GM18873 (cell line): ENCODE measurements at regions not wholly inside any gene's neighbourhood (a gene's known extent, or its start where the extent isn't known, plus 50 kb on each side); places are given as distances from the start of the nearest gene placed in this dataset.

ENCODE experiments used
- ATAC-seq: cut with Tn5 transposase; IDR thresholded peaks from one replicate; pipeline ENCODE4 v1.9.1; 2021; ENCODE audit warnings: mild to moderate bottlenecking, moderate library complexity, moderate number of reproducible peaks; ENCODE audit not compliant: unreplicated experiment, low FRiP score

GRCh38 chr6:145055567-145055966 is 679.8 kb downstream of the EPM2A start:
- no peak for ATAC-seq

DNA sequence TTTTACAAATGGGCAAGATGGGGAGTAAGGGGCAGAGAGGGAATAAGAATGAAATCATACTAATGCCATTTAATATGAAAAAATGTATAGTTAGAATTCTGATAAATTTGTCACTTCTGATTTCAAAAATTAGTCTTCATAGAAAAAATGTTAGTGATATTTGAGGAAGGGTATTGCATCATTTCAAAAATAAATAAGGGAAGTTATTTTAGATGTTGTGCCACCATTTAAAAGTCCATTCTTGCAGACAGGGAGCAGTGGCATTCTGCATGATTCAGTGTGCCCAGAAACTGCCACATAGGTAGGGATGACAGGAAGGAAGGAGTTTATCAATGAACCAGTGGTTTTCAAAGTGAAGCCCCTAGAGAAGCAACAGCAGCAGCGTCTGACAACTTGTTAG is 674.6 kb downstream of the EPM2A start:
- no peak for ATAC-seq

GRCh38 chr6:145063091-145063490 is 672.2 kb downstream of the EPM2A start:
- ATAC-seq, result no peak

DNA sequence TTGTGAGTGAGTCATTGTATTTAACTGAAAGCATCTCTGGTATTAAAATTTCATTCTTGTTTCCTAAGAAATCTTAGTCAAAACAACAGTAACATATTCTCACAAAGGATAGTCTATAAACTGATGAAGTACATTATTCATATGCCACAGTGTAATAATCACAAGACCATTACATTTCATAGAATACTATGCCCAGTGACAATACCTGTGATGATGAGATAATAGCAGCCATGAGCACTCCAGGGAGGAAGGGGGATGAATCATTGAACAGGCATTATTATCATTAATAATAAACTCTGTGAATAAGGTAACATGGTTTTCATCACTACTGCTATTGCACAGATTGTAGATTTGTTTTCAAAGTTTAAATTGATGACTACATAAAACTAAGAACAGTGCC is 667.9 kb downstream of the EPM2A start:
- no peak for ATAC-seq

DNA sequence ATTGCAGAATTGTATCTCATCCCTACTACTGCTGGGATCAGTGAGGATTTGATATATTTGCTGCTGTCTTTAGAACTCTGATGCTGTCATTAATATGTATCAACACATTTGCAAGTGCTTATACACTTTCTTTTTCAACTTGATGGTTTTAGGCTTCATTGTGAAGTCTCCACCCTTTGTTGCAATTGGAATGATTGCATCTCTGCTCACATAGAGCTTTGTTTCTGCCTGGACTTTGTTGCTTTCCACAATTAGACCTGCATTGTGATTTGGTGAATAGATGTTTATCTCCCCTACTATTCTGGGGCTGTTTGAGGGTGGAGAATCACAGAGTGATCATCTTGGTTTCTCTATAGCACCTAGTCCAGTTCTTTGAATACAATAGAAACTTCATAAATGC is 666.7 kb downstream of the EPM2A start:
- no peak for ATAC-seq

GRCh38 chr6:145069966-145070365 is 665.4 kb downstream of the EPM2A start:
- ATAC-seq, result no peak

DNA sequence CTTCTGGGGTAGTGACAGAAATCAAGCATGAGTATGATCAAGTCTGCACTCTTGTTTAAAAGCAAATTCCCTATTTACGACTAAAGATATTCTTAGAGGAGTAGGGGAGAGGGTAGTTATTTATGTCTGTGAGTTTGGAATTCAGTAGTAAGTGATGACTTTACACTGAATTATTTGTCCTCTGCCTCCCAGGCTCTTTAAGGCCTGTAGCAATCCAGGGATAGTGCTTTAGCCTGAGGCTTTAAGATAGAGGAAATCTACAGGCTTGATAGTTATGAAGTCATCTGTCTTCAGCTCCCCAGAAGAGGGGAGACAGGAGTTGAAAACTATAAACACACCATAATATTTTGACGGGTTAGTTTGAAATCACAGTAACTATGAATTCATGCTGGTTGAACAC is 664.5 kb downstream of the EPM2A start:
- ATAC-seq, result no peak

DNA sequence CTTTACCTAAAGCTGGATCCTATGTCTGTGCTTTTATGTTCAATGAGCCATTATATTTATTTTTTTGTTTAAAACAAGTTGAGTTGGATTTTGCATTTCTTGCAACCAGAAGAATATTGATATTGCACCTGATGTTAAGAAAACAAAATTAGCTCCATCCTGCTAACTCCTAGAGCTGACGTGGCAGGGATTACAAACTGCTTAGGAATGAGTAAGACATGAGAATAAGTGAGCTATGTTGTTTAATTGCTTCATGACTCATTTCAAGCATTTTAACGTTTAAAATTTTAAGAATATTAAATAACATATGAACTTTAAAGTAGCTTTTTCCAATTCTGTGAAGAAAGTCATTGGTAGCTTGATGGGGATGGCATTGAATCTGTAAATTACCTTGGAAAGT is 663.5 kb downstream of the EPM2A start:
- no peak for ATAC-seq

GRCh38 chr6:145073811-145074210 is 661.5 kb downstream of the EPM2A start:
- ATAC-seq, result no peak

DNA sequence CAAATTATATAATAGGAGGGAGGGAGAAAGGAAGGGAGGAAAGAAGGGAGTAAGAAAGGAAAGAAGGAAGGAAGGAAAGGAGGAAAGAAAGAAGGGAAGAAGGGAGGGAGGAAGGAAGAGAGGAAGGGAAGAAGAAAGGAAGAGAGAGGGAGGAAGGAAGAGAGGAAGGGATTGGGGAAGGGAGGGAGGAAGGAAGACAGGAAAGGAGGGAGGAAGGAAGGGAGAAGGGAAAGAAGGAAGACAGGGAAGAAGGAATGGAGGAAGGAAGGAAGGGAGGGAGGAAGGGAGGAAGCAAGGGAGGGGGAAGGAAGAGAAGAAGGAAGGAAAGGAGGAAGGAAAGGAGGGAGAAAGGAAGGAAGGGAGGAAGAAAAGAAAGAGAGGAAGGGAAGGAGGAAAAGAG is 660.5 kb downstream of the EPM2A start:
- no peak for ATAC-seq

DNA sequence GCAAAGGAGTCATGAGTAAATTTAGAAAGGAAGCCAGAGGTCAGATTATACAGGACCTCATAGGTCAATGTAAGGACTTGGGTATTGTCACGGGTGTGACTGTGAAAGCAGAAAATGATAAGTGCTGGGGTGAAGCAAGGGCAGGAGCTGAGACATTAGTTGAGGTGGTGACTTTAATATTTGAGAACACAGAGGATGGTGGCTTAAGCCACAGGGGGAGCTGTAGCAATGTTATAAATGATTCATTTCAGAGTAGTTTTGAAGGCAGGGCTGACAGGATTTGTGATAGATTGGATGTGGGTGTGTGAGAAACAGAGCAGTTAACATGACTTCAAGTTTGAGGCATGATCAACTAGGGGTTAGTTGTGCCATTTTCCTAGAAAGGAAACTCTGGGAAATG is 659.9 kb downstream of the EPM2A start:
- ATAC-seq, result no peak

DNA sequence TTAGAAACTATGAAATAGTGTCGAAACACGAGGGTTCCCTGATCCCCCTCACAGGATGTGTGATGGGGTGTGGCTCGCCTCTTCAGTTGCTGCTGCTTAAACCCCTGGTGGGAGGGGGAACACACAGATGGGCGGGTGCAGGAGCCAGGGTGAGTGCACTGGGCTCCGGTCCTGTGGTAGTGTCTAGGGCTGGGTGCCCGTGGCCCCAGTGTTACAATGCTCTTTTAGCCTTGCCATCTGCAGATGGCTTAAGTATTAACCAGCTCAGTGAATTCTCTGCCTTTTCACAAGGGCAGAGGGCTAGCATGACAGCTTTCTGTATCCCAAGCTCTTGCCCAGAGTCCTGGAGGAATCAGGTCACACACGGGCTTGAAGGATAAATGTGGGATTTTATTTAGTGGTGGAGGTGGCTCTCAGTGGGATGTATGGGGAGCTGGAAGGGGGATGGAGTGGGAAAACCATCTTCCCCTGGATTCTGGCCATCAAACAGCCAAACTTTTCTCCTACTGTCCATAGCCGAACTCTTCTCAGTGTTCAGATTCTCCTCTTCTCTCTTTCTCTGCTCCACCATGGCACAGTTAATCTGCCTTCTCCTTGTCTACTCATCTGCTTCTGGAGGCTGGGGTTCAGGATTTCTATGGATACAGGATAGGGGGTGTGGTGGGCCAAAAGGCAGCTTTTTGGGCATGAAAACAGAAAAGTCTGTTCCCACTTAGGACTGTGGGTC is 659.0 kb downstream of the EPM2A start:
- no peak for ATAC-seq

DNA sequence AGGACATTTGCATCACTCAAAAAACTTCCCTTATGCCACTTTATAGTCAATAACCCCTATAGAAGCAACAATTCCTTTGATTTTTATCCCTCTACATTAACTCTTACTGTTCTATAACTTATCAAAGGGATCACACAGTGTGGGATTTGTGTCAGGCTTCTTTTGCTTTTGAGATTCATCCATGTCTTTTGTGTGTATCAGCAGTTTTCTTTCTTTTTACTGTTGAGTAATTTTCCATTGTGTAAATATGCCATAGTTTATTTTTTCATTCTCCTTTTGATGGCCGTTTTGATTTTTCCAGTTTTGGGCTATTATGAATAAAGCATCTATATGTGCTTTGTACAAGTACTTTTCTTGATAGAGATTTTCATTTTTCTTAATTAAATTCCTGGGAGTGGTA is 657.9 kb downstream of the EPM2A start:
- ATAC-seq, result no peak

DNA sequence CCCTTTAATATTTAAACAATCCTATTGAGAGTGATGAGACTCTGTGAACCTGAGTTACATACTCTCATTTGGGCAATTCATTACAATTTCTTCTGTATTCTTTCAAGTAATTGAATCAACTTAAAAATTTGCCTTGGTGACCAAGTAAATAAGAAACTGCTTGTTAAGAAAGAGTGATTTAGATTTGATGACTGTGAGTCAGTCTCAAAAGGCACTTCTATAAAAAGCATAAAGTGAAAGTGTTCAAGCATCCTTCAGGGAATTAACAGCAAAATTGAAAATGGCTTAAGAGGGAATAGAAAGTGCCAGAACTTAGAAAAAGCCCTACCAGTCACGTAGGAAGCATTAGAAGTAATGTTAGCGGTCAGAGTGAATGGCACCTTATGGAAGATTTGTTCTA is 654.7 kb downstream of the EPM2A start:
- ATAC-seq, result no peak

- ATAC-seq, result no peak
These were observed 653.6 kb downstream of the EPM2A start for GRCh38 chr6:145081677-145082076.

DNA sequence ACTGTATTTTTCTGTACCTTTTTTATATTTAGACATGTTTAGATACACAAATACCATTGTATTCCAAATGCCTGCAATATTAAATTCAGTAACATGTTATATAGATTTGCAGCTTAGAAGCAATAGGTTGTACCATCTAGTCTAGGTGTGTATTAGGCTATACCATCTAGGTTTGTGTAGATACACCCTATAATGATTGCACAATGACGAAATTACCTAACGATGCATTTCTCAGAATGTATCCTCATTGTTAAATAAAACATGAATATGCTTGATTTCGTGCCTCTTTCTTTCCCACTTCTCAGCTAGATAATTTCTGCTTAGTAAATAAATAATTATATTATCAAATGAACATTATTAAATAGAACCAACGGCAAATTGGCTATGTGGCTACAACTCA is 653.0 kb downstream of the EPM2A start:
- ATAC-seq, result no peak

GRCh38 chr6:145086197-145086596 is 649.1 kb downstream of the EPM2A start:
- no peak for ATAC-seq

- no peak for ATAC-seq
These were observed 648.3 kb downstream of the EPM2A start for GRCh38 chr6:145087034-145087433.

- no peak for ATAC-seq
These were observed 644.3 kb downstream of the EPM2A start for GRCh38 chr6:145090801-145091585.

GRCh38 chr6:145091586-145092142 is 643.7 kb downstream of the EPM2A start:
- ATAC-seq, result no peak

DNA sequence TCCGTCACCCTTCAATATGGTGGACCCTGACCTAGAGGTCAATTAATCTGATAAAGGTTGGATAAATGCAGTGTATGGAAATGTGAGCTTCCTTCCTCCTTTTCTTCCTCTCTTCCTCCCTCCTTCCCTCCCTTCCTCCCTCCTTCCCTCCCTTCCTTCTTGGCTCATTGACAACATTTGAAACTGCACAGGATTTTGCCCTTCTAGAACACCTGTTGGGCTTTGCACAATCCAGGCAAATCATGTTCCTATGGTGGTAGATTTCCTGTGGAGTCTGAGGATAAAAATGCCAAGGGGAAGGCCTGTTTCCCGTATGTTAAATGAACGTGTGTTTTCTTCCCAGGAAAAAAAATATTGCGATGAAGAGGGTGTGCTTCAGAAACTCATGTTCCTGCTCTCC is 642.8 kb downstream of the EPM2A start:
- ATAC-seq, result no peak

DNA sequence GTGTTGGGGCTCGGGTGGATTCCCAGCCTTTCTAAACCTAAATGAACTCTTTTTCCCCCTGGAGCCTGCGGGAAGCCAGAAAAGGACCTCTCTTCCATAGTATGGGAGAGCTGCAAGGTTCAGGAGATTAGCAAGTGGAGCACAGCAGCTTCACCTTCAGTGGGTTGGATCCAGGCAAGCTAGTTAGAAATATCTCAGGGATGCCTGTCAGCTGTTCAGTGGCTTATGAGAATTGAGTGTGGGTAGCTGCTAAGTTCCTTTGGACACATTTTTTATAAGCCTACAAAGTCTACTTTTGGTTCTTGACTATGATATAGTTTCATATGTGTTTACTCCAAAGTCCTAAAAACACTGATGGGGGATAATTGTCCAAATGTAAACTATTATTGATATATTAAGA is 642.1 kb downstream of the EPM2A start:
- ATAC-seq, result no peak
